Right kidney (tissue), 1 donor: ENCODE measurements at regions not wholly inside any gene's neighbourhood (a gene's known extent, or its start where the extent isn't known, plus 50 kb on each side); places are given as distances from the start of the nearest gene placed in this dataset.
"Not testable (repeated sequence)": the region's sequence is repeated elsewhere in the genome, so short reads cannot be mapped to it uniquely, and the experiment has no call there.

Experiments
- DNase-seq: peaks from one replicate; pipeline ENCODE4 v3.0.0-alpha.2; 2016

- DNase-seq, result no peak
Observed at GRCh38 chr1:195197116-195197515, 1411.1 kb downstream of the KCNT2 start.

DNA sequence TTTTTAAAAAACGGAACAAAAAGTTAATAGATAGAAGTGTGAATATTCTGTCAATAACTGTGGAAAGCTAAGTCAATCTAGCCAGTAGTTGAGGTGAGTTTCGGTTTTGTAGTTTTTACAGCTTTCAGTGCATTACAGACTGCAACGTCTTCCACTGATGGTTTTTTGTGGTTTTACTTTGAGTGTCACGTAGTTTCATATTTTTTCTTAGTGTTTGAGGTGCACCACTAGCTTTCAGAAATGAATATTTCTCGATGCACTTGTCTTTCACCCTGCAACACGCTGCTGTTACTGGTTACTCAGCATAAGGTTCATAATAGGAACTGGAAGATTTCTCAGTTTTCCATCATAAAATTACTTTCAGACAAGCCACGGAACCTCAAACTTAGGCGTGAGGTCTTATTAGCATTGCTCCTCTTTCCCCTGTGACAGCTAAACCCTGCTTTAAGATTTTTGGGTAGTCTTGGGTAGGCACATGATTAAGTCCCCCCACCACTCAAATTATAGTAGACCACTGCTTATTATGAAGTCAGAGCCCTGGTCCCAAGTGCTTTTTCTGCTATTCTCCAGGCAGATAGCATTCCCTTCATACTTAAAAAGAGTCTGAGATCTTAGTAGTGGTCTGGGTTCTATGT is 1412.7 kb downstream of the KCNT2 start:
- no peak for DNase-seq

DNA sequence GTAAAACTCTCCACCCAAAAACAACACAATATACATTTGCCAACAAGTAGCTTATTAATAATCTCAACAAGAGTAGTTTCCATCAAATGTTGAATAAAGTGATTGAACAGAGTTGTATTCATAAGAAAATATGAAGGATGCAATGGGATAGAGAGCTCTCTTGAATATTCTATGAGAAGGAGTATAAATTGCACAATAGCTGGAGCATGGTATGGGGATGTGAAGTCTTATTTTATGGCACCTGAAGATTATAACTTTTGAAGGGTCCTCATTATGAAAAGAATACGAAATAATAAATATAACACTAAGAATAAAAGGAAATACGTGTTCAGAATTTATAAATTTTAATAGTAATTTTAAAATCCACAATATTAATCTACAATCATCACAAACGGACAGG is 1415.1 kb downstream of the KCNT2 start:
- DNase-seq, result no peak

GRCh38 chr1:195188821-195189220 is 1419.4 kb downstream of the KCNT2 start:
- no peak for DNase-seq

DNA sequence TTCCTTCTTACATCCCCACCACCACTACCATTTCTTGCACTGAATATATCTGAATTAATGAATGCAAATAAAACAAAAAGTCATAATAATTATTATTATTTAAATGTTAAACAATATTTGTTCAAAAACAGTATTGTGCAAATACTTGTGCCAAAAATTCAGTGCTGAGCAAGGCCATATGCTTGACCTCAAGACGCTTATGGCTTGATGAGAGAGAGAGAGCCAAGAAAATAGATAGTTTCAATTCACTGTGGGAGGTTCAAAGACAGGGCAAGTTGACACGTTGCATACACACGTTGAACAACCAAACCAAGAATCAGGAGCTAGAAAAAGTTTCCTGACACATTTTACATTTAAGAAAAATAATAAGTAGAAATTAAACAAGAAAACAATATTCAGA is 1421.7 kb downstream of the KCNT2 start:
- DNase-seq, result no peak

- DNase-seq, result no peak
Observed at GRCh38 chr1:195185736-195186135, 1422.5 kb downstream of the KCNT2 start.

DNA sequence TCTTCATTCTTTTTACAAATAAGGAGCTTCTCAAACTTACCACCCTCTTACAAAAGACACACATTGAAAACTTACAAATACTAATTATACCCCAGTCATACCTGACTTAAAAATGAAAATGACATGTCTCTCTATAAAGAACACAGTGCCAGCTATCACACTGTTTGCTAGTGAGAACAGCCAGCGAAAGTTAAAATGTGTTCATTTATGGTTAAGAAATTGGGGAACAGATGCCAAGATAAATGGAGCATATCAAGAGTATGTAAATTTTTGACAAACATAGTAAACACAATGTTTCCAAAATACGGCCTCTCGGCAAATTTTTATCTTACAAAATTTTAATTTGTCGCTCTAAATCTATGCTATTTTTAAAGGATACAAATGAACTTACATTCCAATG is 1422.9 kb downstream of the KCNT2 start:
- no peak for DNase-seq

GRCh38 chr1:195173753-195174152 is 1434.5 kb downstream of the KCNT2 start:
- no peak for DNase-seq

DNA sequence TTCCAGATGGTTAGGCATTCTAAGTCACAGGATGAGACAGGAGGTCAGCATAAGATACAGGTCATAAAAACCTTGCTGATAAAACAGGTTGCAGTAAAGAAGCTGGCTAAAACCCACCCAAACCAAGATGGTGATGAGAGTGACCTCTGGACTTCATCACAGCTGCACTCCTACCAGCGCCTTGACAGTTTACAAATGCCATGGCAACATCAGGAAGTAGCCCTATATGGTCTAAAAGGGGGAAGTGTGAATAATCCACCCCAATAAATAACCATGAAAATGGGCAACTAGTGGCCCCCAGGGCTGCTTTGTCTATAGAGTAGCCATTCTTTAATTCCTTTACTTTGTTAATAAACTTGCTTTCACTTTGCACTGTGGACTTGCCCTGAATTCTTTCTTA is 1448.4 kb downstream of the KCNT2 start:
- not testable (repeated sequence) for DNase-seq

GRCh38 chr1:195158091-195158490 is 1450.1 kb downstream of the KCNT2 start:
- no peak for DNase-seq

DNA sequence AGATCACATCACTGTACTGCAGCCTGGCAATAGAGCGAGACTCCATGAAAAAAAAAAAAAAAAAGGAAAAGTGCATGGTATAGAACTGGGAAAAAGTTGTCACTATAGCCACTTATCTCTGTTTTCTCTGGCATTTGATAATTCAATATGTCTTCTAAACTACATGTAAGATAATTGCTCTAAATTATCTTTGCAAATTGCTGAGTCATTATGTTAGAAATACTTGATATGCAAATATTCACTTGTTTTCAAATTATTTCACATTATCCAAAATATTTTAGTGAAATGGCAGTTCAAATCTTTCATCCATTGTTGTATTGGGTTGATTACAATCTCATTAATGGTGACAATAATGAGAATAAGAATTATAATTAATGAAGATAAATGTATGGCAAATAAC is 1455.1 kb downstream of the KCNT2 start:
- DNase-seq, result no peak

GRCh38 chr1:195150768-195151167 is 1457.5 kb downstream of the KCNT2 start:
- no peak for DNase-seq

DNA sequence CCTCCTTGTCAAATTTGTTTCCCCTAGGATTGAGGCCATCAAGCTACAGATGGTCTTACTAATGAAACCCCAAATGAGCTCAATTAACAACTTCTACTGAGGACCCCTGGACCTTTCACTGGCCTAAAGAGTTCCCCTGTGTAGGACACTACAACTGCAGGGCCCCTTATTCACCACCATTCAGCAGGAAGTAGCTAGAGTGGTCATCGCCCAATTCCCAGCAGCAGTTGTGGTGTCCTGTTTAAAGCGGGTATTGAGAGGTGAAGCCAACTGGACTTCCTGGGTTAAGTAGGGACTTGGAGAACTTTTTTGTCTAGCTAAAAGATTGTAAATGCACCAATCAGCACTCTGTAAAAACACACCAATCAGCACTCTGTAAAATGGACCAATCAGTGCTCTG is 1466.9 kb downstream of the KCNT2 start:
- DNase-seq, result no peak

DNA sequence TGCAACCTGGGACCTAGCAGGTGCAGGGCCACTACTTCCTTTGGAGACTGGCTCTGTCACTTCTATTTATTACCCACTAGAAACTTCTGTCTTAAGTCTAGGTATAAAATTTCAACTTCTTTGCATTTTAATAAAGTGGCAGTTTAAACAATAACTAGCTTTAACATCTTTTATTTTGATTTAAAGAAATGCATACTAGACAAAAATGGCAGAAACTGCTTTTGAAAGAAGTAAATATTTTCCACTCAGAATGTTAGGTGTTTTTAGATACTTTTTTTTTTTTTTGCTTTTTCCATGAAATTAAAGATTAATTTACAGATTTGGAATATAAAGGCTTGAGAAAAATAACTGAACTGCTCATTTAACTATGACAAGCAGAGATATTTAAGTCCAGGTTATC is 1477.6 kb downstream of the KCNT2 start:
- DNase-seq, result no peak

DNA sequence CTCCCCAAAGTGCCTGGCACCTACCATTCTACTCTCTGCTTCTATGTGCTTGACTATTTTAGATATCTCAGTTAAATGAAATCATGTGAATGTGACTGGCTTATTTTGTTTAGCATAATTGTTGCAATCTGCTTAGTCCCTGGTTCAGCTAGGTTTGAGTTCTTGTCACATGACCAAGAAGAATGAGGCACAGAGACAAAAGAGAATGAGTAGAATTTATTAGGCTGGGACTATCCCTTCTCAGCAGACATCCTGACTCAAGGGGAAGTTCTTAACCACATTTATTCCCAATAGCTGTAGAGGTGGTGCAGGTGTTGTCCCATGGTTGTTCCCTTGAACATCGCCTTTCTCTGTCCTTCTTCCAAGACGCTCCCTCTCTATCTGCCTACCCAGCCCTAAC is 1485.7 kb downstream of the KCNT2 start:
- no peak for DNase-seq

GRCh38 chr1:195113471-195113870 is 1494.8 kb downstream of the KCNT2 start:
- no peak for DNase-seq

GRCh38 chr1:195105773-195106172 is 1502.5 kb downstream of the KCNT2 start:
- DNase-seq, result no peak

GRCh38 chr1:195105281-195105680 is 1503.0 kb downstream of the KCNT2 start:
- DNase-seq, result no peak

GRCh38 chr1:195097316-195097715 is 1510.9 kb downstream of the KCNT2 start:
- no peak for DNase-seq

GRCh38 chr1:195096051-195096521 is 1512.2 kb downstream of the KCNT2 start:
- DNase-seq, result no peak

DNA sequence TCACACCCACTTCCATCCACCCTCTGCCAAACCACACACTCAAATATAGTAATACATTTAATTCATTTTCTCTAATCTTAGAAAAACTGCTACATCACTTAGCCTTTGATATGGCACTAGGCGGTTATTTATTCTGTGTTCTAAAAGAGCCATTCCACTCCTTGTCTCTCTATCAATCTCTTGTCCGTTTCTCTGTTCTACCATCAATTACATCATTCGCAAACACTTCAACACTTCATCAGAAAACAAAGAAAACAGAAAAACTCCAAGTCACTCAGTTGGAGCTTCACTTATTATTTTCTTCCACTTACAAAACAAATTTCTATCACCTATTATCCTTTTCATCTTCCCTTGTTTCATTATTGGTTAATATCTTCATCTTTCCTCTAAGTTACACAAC is 1523.0 kb downstream of the KCNT2 start:
- DNase-seq, result no peak

DNA sequence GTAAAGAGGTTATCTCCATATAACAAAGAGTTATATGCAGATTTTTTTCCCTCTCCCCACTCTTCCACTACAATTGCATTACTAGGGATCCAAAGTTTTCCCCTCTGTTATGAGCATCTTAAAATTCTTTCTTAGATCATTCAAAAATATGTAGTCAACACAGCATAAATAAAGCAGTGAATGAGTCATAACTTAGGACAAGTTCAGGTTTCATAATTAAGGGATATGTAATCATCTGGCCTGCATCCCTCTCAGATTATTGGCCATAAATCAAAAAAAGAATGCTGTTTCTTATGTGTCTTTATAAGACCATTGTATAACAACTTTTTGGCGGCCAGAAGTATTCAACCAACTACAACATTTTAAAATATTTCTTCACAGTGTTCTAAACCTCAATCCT is 1526.1 kb downstream of the KCNT2 start:
- no peak for DNase-seq

DNA sequence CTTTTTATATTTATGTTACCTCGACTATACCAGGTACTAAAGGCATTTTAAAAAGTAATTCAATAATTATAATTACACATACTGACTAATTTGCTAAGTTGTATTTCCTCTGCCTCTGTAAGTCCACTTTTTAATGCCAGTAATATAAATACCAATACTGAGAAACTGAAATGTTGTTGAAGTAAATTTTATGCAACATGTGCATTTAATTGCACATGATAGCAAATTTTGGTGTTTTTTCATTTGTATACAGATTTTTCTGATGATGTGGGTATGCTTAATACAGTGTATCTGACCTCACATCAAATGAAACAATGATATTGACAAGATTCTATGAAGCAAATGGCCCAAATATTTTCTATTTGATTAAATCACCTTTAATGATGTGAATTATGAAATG is 1531.6 kb downstream of the KCNT2 start:
- DNase-seq, result no peak

DNA sequence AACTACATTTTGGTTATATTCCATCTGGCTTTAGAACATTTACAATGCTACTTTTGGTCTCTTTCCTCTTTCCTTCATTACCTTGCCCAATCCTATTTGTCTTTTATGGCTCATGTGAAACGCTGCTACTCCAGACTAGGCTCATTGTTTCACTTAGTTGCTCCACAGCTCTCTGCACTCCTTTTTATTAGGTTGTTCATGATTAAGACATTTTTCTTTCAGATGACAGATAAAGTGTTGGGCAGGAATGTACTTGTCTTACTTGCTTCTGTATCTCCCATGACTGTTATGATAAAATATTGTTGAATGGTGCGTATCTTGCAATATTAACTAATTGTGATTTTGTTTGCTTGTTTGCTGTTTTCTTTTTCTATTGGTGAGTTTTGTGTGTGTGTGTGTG is 1532.3 kb downstream of the KCNT2 start:
- DNase-seq, result no peak

DNA sequence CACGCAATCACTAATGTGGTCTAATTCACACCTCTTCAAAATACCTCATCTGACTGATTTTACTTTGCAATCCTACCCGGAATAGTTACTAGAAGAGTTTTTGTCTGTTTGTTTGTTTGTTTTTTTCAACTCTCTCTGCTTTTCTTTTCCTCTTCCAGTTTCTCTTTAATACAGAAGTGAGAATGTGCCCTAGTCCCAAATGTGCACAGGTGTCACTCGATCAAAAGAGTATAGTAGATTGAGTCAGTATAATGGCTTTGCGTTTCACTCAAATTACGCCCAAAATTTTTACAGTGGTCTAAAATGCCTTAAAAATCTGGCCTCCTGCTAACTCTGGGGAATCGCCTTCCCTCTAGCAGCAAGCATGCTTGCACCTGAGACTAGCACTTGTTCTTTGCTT is 1536.8 kb downstream of the KCNT2 start:
- DNase-seq, result no peak
